Stimulated activated CD4-positive, alpha-beta T cell treated with anti-CD3 and anti-CD28 coated beads, Interleukin-2, amount 100 ng/mL, for 48 hours (primary cell): ENCODE measurements at regions not wholly inside any gene's neighbourhood (a gene's known extent, or its start where the extent isn't known, plus 50 kb on each side); places are given as distances from the start of the nearest gene placed in this dataset.
"Not testable (repeated sequence)": the region's sequence is repeated elsewhere in the genome, so short reads cannot be mapped to it uniquely, and the experiment has no call there.

Experiments
- DNase-seq, 2 donors: peaks; one replicate each; pipeline ENCODE4 v3.0.0-alpha.2; 2020

GRCh38 chr1:187038784-187039183 lies 210.0 kb downstream of the PLA2G4A start:
- no peak for DNase-seq

GRCh38 chr1:187041104-187041503 lies 212.4 kb downstream of the PLA2G4A start:
- no peak for DNase-seq

GRCh38 chr1:187042538-187042937 lies 213.8 kb downstream of the PLA2G4A start:
- DNase-seq, result no peak

- not testable (repeated sequence) for DNase-seq
These were observed 214.7 kb downstream of the PLA2G4A start for GRCh38 chr1:187043433-187043832.

GRCh38 chr1:187044411-187044810 lies 215.7 kb downstream of the PLA2G4A start:
- DNase-seq, result no peak

GRCh38 chr1:187045371-187045770 lies 216.6 kb downstream of the PLA2G4A start:
- no peak for DNase-seq

- no peak for DNase-seq
These were observed 217.5 kb downstream of the PLA2G4A start for GRCh38 chr1:187046293-187046692.

GRCh38 chr1:187047298-187047697 lies 218.5 kb downstream of the PLA2G4A start:
- DNase-seq, result no peak

- DNase-seq, result no peak
These were observed 223.0 kb downstream of the PLA2G4A start for GRCh38 chr1:187051618-187052232.

- no peak for DNase-seq
These were observed 225.1 kb downstream of the PLA2G4A start for GRCh38 chr1:187053876-187054275.

- no peak for DNase-seq
These were observed 226.4 kb downstream of the PLA2G4A start for GRCh38 chr1:187054862-187055757.

- no peak for DNase-seq
These were observed 234.5 kb downstream of the PLA2G4A start for GRCh38 chr1:187063271-187063670.

GRCh38 chr1:187067160-187067559 lies 238.4 kb downstream of the PLA2G4A start:
- no peak for DNase-seq

GRCh38 chr1:187070076-187070475 lies 241.3 kb downstream of the PLA2G4A start:
- no peak for DNase-seq

- DNase-seq, result not testable (repeated sequence)
These were observed 243.7 kb downstream of the PLA2G4A start for GRCh38 chr1:187072262-187073034.

- not testable (repeated sequence) for DNase-seq
These were observed 244.3 kb downstream of the PLA2G4A start for GRCh38 chr1:187073035-187073560.

GRCh38 chr1:187073634-187074245 lies 245.0 kb downstream of the PLA2G4A start:
- not testable (repeated sequence) for DNase-seq

- DNase-seq, result no peak
These were observed 245.8 kb downstream of the PLA2G4A start for GRCh38 chr1:187074445-187075048.

GRCh38 chr1:187076922-187077321 lies 248.2 kb downstream of the PLA2G4A start:
- DNase-seq, result no peak

- DNase-seq, result no peak
These were observed 249.6 kb downstream of the PLA2G4A start for GRCh38 chr1:187078321-187078720.

GRCh38 chr1:187078916-187079315 lies 250.2 kb downstream of the PLA2G4A start:
- DNase-seq, result no peak

GRCh38 chr1:187079330-187079729 lies 250.6 kb downstream of the PLA2G4A start:
- no peak for DNase-seq
